Fibroblast of skin of abdomen (primary cell): ENCODE measurements at regions not wholly inside any gene's neighbourhood (a gene's known extent, or its start where the extent isn't known, plus 50 kb on each side); places are given as distances from the start of the nearest gene placed in this dataset.
"Not testable (repeated sequence)": the region's sequence is repeated elsewhere in the genome, so short reads cannot be mapped to it uniquely, and the experiment has no call there.

Experiments
- DNase-seq: peaks from one replicate; pipeline ENCODE4 v3.0.0-alpha.2; 2013

DNA sequence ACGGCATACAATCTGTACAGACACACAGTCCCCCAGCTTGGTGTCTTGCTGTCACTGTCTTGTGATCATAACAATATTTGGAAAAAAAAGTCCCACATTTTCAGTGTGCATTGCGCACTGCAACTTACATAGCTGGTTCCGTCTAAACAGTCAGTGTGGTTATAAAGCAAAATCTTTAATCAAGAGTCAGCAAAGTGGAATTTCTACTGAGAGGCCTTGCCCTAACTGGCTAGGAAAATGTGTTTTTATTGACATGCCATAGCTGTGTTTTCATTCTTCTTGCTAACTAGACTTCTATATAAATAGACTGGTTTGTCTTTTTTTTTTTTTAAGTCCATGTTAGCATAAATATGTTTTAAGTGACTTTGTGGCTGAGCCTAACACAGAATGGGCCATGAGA, 174.8 kb downstream of the POLR2M start:
- peak; percentile 71 for DNase-seq

DNA sequence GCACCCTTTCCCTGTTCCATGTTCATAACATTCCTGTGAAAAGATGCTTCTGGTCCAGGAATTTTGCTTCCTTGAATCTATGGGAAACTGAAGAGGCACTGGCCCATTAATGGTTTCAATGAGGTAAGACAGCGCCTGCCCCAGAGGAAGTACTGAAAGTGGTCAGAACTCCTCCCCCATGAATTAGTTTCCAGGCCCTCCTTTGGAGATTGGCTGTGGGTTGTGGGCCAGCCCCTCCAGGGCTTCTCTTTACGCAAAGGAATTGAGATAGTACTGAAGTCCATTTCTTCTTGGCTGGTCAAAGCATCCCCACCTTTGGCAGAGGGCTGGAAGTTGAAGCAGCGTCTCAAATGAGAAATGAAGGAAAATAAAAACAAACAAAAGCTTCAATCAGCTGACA, 175.5 kb downstream of the POLR2M start:
- DNase-seq = no peak

- no peak for DNase-seq
These were observed 177.2 kb downstream of the POLR2M start for GRCh38 chr15:57883701-57884100.

- no peak for DNase-seq
These were observed 178.4 kb downstream of the POLR2M start for GRCh38 chr15:57884936-57885335.

GRCh38 chr15:57885435-57885834, 178.9 kb downstream of the POLR2M start:
- DNase-seq = no peak

GRCh38 chr15:57887825-57888224, 177.7 kb downstream of the ALDH1A2 start:
- DNase-seq = no peak

DNA sequence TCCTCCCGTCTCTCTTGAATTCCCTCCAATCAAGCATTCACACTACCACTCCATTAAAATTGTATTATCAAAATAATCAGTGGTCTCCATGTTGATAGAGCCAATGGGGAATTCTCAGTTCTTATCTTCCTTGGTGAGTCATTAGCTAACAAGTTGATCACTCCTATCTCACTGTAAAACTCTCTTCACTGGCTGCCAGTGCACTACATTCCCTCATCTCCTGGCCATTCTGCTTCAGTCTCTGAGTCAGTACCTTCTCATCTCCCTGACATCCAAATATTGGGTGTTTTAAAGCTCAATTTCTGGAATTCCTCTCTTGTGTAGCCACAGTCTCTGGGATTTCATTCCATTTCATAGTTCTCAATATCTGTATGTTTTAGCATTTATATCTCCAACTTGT, 175.2 kb downstream of the ALDH1A2 start:
- peak; percentile 64 for DNase-seq

DNA sequence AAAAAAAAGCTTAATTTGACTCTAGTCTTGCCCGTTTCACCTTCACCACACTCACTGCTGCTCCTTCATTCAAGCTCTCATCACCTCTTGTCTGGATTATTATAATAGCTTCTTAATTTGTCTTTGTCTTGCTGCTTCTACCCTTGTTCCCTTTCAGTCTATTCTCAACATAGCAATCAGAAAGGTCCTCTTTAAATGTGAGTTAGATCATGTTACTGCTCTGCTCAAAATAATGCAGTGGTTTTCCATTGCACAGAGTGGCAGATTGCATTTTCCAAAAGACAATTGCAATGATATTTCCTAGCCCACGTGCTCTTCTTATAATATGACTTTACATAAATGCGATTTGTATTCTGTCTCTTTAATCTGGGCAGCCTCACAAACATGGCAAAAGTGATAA, 174.6 kb downstream of the ALDH1A2 start:
- no peak for DNase-seq

DNA sequence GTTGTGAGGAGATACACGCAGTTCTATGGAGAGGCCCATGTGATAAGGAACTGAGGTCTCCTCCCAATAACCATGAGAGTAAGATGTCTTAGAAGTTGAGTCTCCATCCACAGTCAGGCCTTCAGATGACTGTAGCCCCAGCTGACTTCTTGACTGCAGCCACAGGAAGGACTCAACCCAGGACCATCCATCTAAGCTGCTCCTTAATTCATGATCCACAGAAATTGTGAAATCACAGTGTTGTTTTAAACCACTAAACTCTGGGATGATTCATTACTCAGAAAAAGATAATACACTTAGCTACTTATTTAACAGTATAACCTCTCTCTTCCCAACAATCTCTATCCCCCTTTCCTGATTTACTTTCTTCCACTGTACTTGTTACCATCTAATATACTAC, 173.3 kb downstream of the ALDH1A2 start:
- no peak for DNase-seq

GRCh38 chr15:57893040-57893439, 172.5 kb downstream of the ALDH1A2 start:
- no peak for DNase-seq

GRCh38 chr15:57895291-57895690, 170.2 kb downstream of the ALDH1A2 start:
- no peak for DNase-seq

- no peak for DNase-seq
These were observed 169.4 kb downstream of the ALDH1A2 start for GRCh38 chr15:57896114-57896513.

DNA sequence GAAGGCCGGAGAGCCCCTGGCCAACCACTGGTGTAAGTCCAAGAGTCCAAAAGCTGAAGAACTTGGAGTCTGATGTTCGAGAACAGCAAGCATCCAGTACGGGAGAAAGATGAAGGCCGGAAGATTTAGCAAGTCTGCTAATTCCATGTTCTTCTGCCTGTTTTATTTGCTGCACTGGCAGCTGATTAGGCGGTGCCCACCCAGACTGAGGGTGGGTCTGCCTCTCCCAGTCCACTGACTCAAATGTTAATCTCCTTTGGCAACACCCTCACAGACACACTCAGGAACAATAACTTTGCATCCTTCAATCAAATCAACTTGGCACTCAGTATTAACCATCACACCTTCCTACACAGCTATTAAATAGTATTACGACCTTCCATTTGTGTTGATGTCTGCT, 168.6 kb downstream of the ALDH1A2 start:
- not testable (repeated sequence) for DNase-seq

DNA sequence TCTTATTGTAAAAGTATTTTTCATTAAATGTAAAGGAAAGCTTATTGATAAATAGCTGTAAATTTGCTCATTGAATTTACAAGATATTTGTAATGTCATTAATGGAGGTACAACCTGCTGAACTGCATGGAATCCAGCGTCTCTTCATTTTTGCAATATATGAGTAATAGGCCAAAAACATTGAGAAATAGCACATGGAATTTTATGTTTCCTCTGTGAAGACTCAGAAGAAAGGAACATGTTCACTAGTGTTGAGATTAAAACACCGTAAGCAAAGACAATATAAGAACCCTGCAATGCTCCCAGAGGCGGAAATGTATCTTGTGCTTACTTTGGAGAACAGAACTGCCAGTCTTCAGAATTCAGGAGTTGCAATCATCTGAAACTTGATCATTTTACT, 167.6 kb downstream of the ALDH1A2 start:
- DNase-seq = no peak

- DNase-seq = no peak
These were observed 163.4 kb downstream of the ALDH1A2 start for GRCh38 chr15:57902155-57902554.
